ENCODE measurements at regions not wholly inside any gene's neighbourhood (a gene's known extent, or its start where the extent isn't known, plus 50 kb on each side); places are given as distances from the start of the nearest gene placed in this dataset.

GRCh38 chr2:144780983-144781382 lies 261.1 kb upstream of the ZEB2 start:
- no peak for TF ChIP-seq POLR2A (IDR thresholded peaks at IDR 0.05)
- TF ChIP-seq, protein P1, sequence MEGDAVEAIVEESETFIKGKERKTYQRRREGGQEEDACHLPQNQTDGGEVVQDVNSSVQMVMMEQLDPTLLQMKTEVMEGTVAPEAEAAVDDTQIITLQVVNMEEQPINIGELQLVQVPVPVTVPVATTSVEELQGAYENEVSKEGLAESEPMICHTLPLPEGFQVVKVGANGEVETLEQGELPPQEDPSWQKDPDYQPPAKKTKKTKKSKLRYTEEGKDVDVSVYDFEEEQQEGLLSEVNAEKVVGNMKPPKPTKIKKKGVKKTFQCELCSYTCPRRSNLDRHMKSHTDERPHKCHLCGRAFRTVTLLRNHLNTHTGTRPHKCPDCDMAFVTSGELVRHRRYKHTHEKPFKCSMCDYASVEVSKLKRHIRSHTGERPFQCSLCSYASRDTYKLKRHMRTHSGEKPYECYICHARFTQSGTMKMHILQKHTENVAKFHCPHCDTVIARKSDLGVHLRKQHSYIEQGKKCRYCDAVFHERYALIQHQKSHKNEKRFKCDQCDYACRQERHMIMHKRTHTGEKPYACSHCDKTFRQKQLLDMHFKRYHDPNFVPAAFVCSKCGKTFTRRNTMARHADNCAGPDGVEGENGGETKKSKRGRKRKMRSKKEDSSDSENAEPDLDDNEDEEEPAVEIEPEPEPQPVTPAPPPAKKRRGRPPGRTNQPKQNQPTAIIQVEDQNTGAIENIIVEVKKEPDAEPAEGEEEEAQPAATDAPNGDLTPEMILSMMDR (IDR thresholded peaks at IDR 0.05) = no peak
